ENCODE measurements at regions not wholly inside any gene's neighbourhood (a gene's known extent, or its start where the extent isn't known, plus 50 kb on each side); places are given as distances from the start of the nearest gene placed in this dataset.

- no peak for DNase-seq (ENCODE audit: low read depth in 1 of 2, low spot score in 1 of 2)
Measured at GRCh38 chr10:10126218-10126617, 891.5 kb upstream of the CELF2 start.

- DNase-seq (ENCODE audit: low read depth in 1 of 2, low spot score in 1 of 2) = no peak
Measured at GRCh38 chr10:10128387-10128786, 889.3 kb upstream of the CELF2 start.

GRCh38 chr10:10130686-10131085 is 887.0 kb upstream of the CELF2 start:
- no peak for DNase-seq (ENCODE audit: low read depth in 1 of 2, low spot score in 1 of 2)

- no peak for DNase-seq (ENCODE audit: low read depth in 1 of 2, low spot score in 1 of 2)
Measured at GRCh38 chr10:10132009-10132408, 885.7 kb upstream of the CELF2 start.

- DNase-seq (ENCODE audit: low read depth in 1 of 2, low spot score in 1 of 2) = no peak
Measured at GRCh38 chr10:10133281-10133680, 884.4 kb upstream of the CELF2 start.

- no peak for DNase-seq (ENCODE audit: low read depth in 1 of 2, low spot score in 1 of 2)
Measured at GRCh38 chr10:10138685-10139084, 879.0 kb upstream of the CELF2 start.

GRCh38 chr10:10141782-10142382 is 875.8 kb upstream of the CELF2 start:
- no peak for DNase-seq (ENCODE audit: low read depth in 1 of 2, low spot score in 1 of 2)

- no peak for DNase-seq (ENCODE audit: low read depth in 1 of 2, low spot score in 1 of 2)
Measured at GRCh38 chr10:10146604-10147003, 871.1 kb upstream of the CELF2 start.

GRCh38 chr10:10149899-10150298 is 867.8 kb upstream of the CELF2 start:
- no peak for DNase-seq (ENCODE audit: low read depth in 1 of 2, low spot score in 1 of 2)

GRCh38 chr10:10156917-10157600 is 860.6 kb upstream of the CELF2 start:
- no peak for DNase-seq (ENCODE audit: low read depth in 1 of 2, low spot score in 1 of 2)

- no peak for DNase-seq (ENCODE audit: low read depth in 1 of 2, low spot score in 1 of 2)
Measured at GRCh38 chr10:10160821-10161312, 856.8 kb upstream of the CELF2 start.

- no peak for DNase-seq (ENCODE audit: low read depth in 1 of 2, low spot score in 1 of 2)
Measured at GRCh38 chr10:10164848-10165247, 852.8 kb upstream of the CELF2 start.

GRCh38 chr10:10165415-10165814 is 852.3 kb upstream of the CELF2 start:
- no peak for DNase-seq (ENCODE audit: low read depth in 1 of 2, low spot score in 1 of 2)

GRCh38 chr10:10178476-10178875 is 839.2 kb upstream of the CELF2 start:
- no peak for DNase-seq (ENCODE audit: low read depth in 1 of 2, low spot score in 1 of 2)

GRCh38 chr10:10193848-10194247 is 823.8 kb upstream of the CELF2 start:
- no peak for DNase-seq (ENCODE audit: low read depth in 1 of 2, low spot score in 1 of 2)

- DNase-seq (ENCODE audit: low read depth in 1 of 2, low spot score in 1 of 2) = no peak
Measured at GRCh38 chr10:10196701-10197100, 821.0 kb upstream of the CELF2 start.

- no peak for DNase-seq (ENCODE audit: low read depth in 1 of 2, low spot score in 1 of 2)
Measured at GRCh38 chr10:10197423-10197822, 820.2 kb upstream of the CELF2 start.

- DNase-seq (ENCODE audit: low read depth in 1 of 2, low spot score in 1 of 2) = no peak
Measured at GRCh38 chr10:10198363-10198762, 819.3 kb upstream of the CELF2 start.

- no peak for DNase-seq (ENCODE audit: low read depth in 1 of 2, low spot score in 1 of 2)
Measured at GRCh38 chr10:10204415-10204814, 813.3 kb upstream of the CELF2 start.

GRCh38 chr10:10205906-10206305 is 811.8 kb upstream of the CELF2 start:
- DNase-seq (ENCODE audit: low read depth in 1 of 2, low spot score in 1 of 2) = no peak

GRCh38 chr10:10207538-10207937 is 810.1 kb upstream of the CELF2 start:
- no peak for DNase-seq (ENCODE audit: low read depth in 1 of 2, low spot score in 1 of 2)

GRCh38 chr10:10208196-10208595 is 809.5 kb upstream of the CELF2 start:
- no peak for DNase-seq (ENCODE audit: low read depth in 1 of 2, low spot score in 1 of 2)

- DNase-seq (ENCODE audit: low read depth in 1 of 2, low spot score in 1 of 2) = no peak
Measured at GRCh38 chr10:10209167-10209566, 808.5 kb upstream of the CELF2 start.
